SK-N-SH (cell line): ENCODE measurements at regions not wholly inside any gene's neighbourhood (a gene's known extent, or its start where the extent isn't known, plus 50 kb on each side); places are given as distances from the start of the nearest gene placed in this dataset.

Experiments
- EP300 ChIP-seq, 2 experiments: IDR thresholded peaks; 2 replicates each; pipeline versions ENCODE4 v1.4.0 to v1.6.1; 2012; ENCODE audit warnings: borderline replicate concordance in 1 of 2, low read depth in 1 of 2, low read length in 1 of 2
- FOXM1 ChIP-seq: IDR thresholded peaks from 2 replicates; pipeline ENCODE4 v1.4.0; 2012; ENCODE audit warnings: low read depth, mild to moderate bottlenecking
- JUND ChIP-seq: IDR thresholded peaks from 2 replicates; pipeline ENCODE4 v1.4.0; 2012
- MEF2A ChIP-seq: IDR thresholded peaks from 2 replicates; pipeline ENCODE4 v1.4.0; 2012; ENCODE audit warnings: low read depth, borderline replicate concordance
- NRF1 ChIP-seq: IDR thresholded peaks from 2 replicates; pipeline ENCODE4 v1.6.1; 2012; ENCODE audit warnings: low read depth, mild to moderate bottlenecking, low read length
- POLR2AphosphoS5 ChIP-seq: IDR thresholded peaks from 2 replicates; pipeline ENCODE4 v1.6.1; 2012; ENCODE audit warnings: low read depth, low read length
- RCOR1 ChIP-seq: fragments of 150-350 bp; IDR thresholded peaks from 2 replicates; pipeline ENCODE4 v1.6.1; 2017; ENCODE audit warnings: antibody characterized with exemption, low read length
- REST ChIP-seq: IDR thresholded peaks from 2 replicates; pipeline ENCODE4 v1.6.1; 2012; ENCODE audit warnings: mild to moderate bottlenecking, low read depth, low read length, moderate library complexity
- RFX5 ChIP-seq: IDR thresholded peaks from 2 replicates; pipeline ENCODE4 v1.6.1; 2012; ENCODE audit warnings: mild to moderate bottlenecking, improper control_type of control experiment, low read length
- SIN3A ChIP-seq: IDR thresholded peaks from 2 replicates; pipeline ENCODE4 v1.6.1; 2012; ENCODE audit warnings: low read depth, mild to moderate bottlenecking, low read length, moderate library complexity, borderline replicate concordance
- TF ChIP-seq, protein P1 (sequence below): fragments of 200-600 bp; sonication (generic); IDR thresholded peaks from 2 replicates; pipeline ENCODE4 v1.6.1; 2017; ENCODE audit warnings: antibody characterized with exemption, mild to moderate bottlenecking, moderate library complexity
- TF ChIP-seq, protein P2 (sequence below): fragments of 150-350 bp; IDR thresholded peaks from 2 replicates; pipeline ENCODE4 v1.6.1; 2017; ENCODE audit warnings: antibody characterized with exemption, low read length, low read depth, borderline replicate concordance
- TF ChIP-seq, protein P3 (sequence below): IDR thresholded peaks from 2 replicates; pipeline ENCODE4 v1.4.0; 2012; ENCODE audit warnings: low read depth, borderline replicate concordance

- TF ChIP-seq JUND = no peak
- no peak for TF ChIP-seq NRF1
- TF ChIP-seq, protein P1, sequence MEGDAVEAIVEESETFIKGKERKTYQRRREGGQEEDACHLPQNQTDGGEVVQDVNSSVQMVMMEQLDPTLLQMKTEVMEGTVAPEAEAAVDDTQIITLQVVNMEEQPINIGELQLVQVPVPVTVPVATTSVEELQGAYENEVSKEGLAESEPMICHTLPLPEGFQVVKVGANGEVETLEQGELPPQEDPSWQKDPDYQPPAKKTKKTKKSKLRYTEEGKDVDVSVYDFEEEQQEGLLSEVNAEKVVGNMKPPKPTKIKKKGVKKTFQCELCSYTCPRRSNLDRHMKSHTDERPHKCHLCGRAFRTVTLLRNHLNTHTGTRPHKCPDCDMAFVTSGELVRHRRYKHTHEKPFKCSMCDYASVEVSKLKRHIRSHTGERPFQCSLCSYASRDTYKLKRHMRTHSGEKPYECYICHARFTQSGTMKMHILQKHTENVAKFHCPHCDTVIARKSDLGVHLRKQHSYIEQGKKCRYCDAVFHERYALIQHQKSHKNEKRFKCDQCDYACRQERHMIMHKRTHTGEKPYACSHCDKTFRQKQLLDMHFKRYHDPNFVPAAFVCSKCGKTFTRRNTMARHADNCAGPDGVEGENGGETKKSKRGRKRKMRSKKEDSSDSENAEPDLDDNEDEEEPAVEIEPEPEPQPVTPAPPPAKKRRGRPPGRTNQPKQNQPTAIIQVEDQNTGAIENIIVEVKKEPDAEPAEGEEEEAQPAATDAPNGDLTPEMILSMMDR = no peak
- TF ChIP-seq FOXM1 = no peak
- TF ChIP-seq POLR2AphosphoS5 = no peak
- TF ChIP-seq RFX5 = no peak
- no peak for TF ChIP-seq REST
- TF ChIP-seq SIN3A = no peak
- TF ChIP-seq RCOR1 = no peak
- no peak for TF ChIP-seq MEF2A
- TF ChIP-seq EP300 (IDR thresholded peaks at IDR 0.05; ENCODE audit: borderline replicate concordance in 1 of 2, low read depth in 1 of 2, low read length in 1 of 2) = no peak
- TF ChIP-seq, protein P2, sequence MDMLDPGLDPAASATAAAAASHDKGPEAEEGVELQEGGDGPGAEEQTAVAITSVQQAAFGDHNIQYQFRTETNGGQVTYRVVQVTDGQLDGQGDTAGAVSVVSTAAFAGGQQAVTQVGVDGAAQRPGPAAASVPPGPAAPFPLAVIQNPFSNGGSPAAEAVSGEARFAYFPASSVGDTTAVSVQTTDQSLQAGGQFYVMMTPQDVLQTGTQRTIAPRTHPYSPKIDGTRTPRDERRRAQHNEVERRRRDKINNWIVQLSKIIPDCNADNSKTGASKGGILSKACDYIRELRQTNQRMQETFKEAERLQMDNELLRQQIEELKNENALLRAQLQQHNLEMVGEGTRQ = no peak
- TF ChIP-seq, protein P3, sequence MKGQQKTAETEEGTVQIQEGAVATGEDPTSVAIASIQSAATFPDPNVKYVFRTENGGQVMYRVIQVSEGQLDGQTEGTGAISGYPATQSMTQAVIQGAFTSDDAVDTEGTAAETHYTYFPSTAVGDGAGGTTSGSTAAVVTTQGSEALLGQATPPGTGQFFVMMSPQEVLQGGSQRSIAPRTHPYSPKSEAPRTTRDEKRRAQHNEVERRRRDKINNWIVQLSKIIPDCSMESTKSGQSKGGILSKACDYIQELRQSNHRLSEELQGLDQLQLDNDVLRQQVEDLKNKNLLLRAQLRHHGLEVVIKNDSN = no peak
Observed at GRCh38 chr2:56017784-56018183, 94.2 kb upstream of the EFEMP1 start.
